Renal cortical epithelial cell (primary cell): ENCODE measurements at regions not wholly inside any gene's neighbourhood (a gene's known extent, or its start where the extent isn't known, plus 50 kb on each side); places are given as distances from the start of the nearest gene placed in this dataset.
"Not testable (repeated sequence)": the region's sequence is repeated elsewhere in the genome, so short reads cannot be mapped to it uniquely, and the experiment has no call there.

Experiments used
- DNase-seq: peaks from one replicate; pipeline ENCODE4 v3.0.0-alpha.2; 2011; ENCODE audit warnings: low read depth

GRCh38 chr2:76170856-76171255 is 460.1 kb upstream of the GCFC2 start:
- DNase-seq, result no peak

- DNase-seq, result no peak
Observed at GRCh38 chr2:76170009-76170384, 459.3 kb upstream of the GCFC2 start.

- no peak for DNase-seq
Observed at GRCh38 chr2:76169276-76170008, 458.7 kb upstream of the GCFC2 start.

- DNase-seq, result no peak
Observed at GRCh38 chr2:76163860-76164259, 453.1 kb upstream of the GCFC2 start.

- DNase-seq, result no peak
Observed at GRCh38 chr2:76160670-76161069, 450.0 kb upstream of the GCFC2 start.

- no peak for DNase-seq
Observed at GRCh38 chr2:76159042-76159648, 448.4 kb upstream of the GCFC2 start.

GRCh38 chr2:76157531-76157930 is 446.8 kb upstream of the GCFC2 start:
- DNase-seq, result no peak

- DNase-seq, result no peak
Observed at GRCh38 chr2:76154981-76155380, 444.3 kb upstream of the GCFC2 start.

- DNase-seq, result no peak
Observed at GRCh38 chr2:76149846-76150245, 439.1 kb upstream of the GCFC2 start.

GRCh38 chr2:76139303-76139702 is 428.6 kb upstream of the GCFC2 start:
- not testable (repeated sequence) for DNase-seq

GRCh38 chr2:76128622-76129021 is 417.9 kb upstream of the GCFC2 start:
- DNase-seq, result no peak

GRCh38 chr2:76120176-76120575 is 409.5 kb upstream of the GCFC2 start:
- no peak for DNase-seq

GRCh38 chr2:76089683-76090082 is 379.0 kb upstream of the GCFC2 start:
- DNase-seq, result no peak

GRCh38 chr2:76083248-76083647 is 372.5 kb upstream of the GCFC2 start:
- no peak for DNase-seq

GRCh38 chr2:76082509-76082908 is 371.8 kb upstream of the GCFC2 start:
- no peak for DNase-seq

- DNase-seq, result no peak
Observed at GRCh38 chr2:76080154-76080553, 369.4 kb upstream of the GCFC2 start.

- DNase-seq, result no peak
Observed at GRCh38 chr2:76075126-76075525, 364.4 kb upstream of the GCFC2 start.

- no peak for DNase-seq
Observed at GRCh38 chr2:76073992-76074604, 363.4 kb upstream of the GCFC2 start.

GRCh38 chr2:76050196-76050595 is 339.5 kb upstream of the GCFC2 start:
- no peak for DNase-seq

- DNase-seq, result no peak
Observed at GRCh38 chr2:76044701-76045100, 334.0 kb upstream of the GCFC2 start.

- DNase-seq, result no peak
Observed at GRCh38 chr2:76039505-76039904, 328.8 kb upstream of the GCFC2 start.

GRCh38 chr2:76027761-76028160 is 317.0 kb upstream of the GCFC2 start:
- DNase-seq, result no peak

- no peak for DNase-seq
Observed at GRCh38 chr2:76019128-76019527, 308.4 kb upstream of the GCFC2 start.
